CD4-positive, alpha-beta T cell (primary cell): ENCODE measurements at regions not wholly inside any gene's neighbourhood (a gene's known extent, or its start where the extent isn't known, plus 50 kb on each side); places are given as distances from the start of the nearest gene placed in this dataset.

ENCODE experiments used
- ATAC-seq: fragments of 200-7000 bp; cut with Tn5 transposase; one replicate; pipeline ENCODE4 v1.10.0; 2022; ENCODE audit warnings: mild to moderate bottlenecking; ENCODE audit not compliant: poor library complexity
- CTCF ChIA-PET: fragments of 350-600 bp; sonication (Branson Sonifier 250); formaldehyde crosslinking; loops from one replicate; lab custom pipeline; 2021; ENCODE audit warnings: antibody characterized with exemption, inconsistent platforms; lab: Charles Lee
- POLR2A ChIA-PET: fragments of 350-600 bp; sonication (Branson Sonifier 250); formaldehyde crosslinking; loops from one replicate; lab custom pipeline; 2021; ENCODE audit warnings: antibody characterized with exemption, inconsistent platforms; lab: Charles Lee
- DNase-seq, 14 experiments: peaks; one replicate each; pipeline ENCODE4 v3.0.0-alpha.2; 2013 to 2020; ENCODE audit warnings: mixed read lengths in 2 of 14
- H3K27ac ChIP-seq, 2 donors: one replicate each; pipeline versions ENCODE4 v1.5.1 to v1.7.0; 2013; ENCODE audit warnings: low read length in 2 of 2, low read depth in 1 of 2, mild to moderate bottlenecking in 1 of 2
- H3K27me3 ChIP-seq, 2 experiments: 1 replicate in 1 of 2; 2 replicates in 1 of 2; pipeline versions ENCODE4 v1.6.1 to v1.7.0; 2013; ENCODE audit warnings: low read length in 2 of 2, control low read depth in 1 of 2, mild to moderate bottlenecking in 1 of 2, moderate library complexity in 1 of 2; ENCODE audit not compliant: insufficient read depth in 2 of 2, control insufficient read depth in 1 of 2
- H3K36me3 ChIP-seq: one replicate; pipeline ENCODE4 v1.6.1; 2013; ENCODE audit warnings: low read length, control low read depth; ENCODE audit not compliant: insufficient read depth
- H3K4me1 ChIP-seq: one replicate; pipeline ENCODE4 v1.6.1; 2013; ENCODE audit warnings: low read length, control low read depth; ENCODE audit not compliant: insufficient read depth
- H3K4me3 ChIP-seq: one replicate; pipeline ENCODE4 v1.5.1; 2013; ENCODE audit warnings: mild to moderate bottlenecking, low read length, moderate library complexity
- H3K9me3 ChIP-seq, 2 experiments: 1 replicate in 1 of 2; 2 replicates in 1 of 2; pipeline versions ENCODE4 v1.6.1 to v1.7.0; 2013; ENCODE audit warnings: low read length in 2 of 2, mild to moderate bottlenecking in 2 of 2, control low read depth in 1 of 2, moderate library complexity in 1 of 2; ENCODE audit not compliant: control insufficient read depth in 1 of 2, insufficient read depth in 1 of 2
- H3K27ac Mint-ChIP-seq: one replicate; pipeline ENCODE4 v1.8.0; 2020; ENCODE audit warnings: mixed read lengths
- H3K27me3 Mint-ChIP-seq: one replicate; pipeline ENCODE4 v1.8.0; 2021; ENCODE audit warnings: mixed read lengths
- H3K36me3 Mint-ChIP-seq: one replicate; pipeline ENCODE4 v1.8.0; 2021; ENCODE audit warnings: low read depth, mixed read lengths
- H3K4me1 Mint-ChIP-seq: one replicate; pipeline ENCODE4 v1.8.0; 2021; ENCODE audit warnings: low read depth, mixed read lengths
- H3K4me3 Mint-ChIP-seq: one replicate; pipeline ENCODE4 v1.8.0; 2020; ENCODE audit warnings: mild to moderate bottlenecking, mixed read lengths
- H3K9me3 Mint-ChIP-seq: one replicate; pipeline ENCODE4 v1.8.0; 2020; ENCODE audit warnings: mixed read lengths
- CTCF ChIP-seq: fragments of 200-600 bp; IDR thresholded peaks from one replicate; pipeline ENCODE4 v1.8.0; 2022; ENCODE audit warnings: antibody characterized with exemption, mild to moderate bottlenecking
- intact Hi-C, 2 experiments: fragments of 100-400 bp; cut with DNase I in 1 of 2; cut with micrococcal nuclease in 1 of 2; formaldehyde crosslinking; loops; one replicate each; pipeline versions ENCODE4 v1.15.1 to v1.9.0; 2023 to 2025; cut with DNase I, micrococcal nuclease

- Histone ChIP-seq H3K4me1 (no peaks in the 10 kb centered on the region), H3K9me3 (no peaks in the 10 kb centered on the region), H3K27me3 (no peaks in the 10 kb centered on the region), H3K4me3 (no peak overlapping the region), H3K36me3 (no peaks in the 10 kb centered on the region), H3K27ac (no peak overlapping the region)
- no peaks in the 10 kb centered on the region for H3K9me3 Mint-ChIP-seq
- intact Hi-C loops: no loop called here
- no peak for TF ChIP-seq CTCF
- POLR2A ChIA-PET: no interaction called here
- H3K4me3 Mint-ChIP-seq: no peak overlapping the region
- CTCF ChIA-PET: no interaction called here
- DNase-seq: no peak
- no peak for ATAC-seq
- H3K4me1 Mint-ChIP-seq: no peaks in the 10 kb centered on the region
- H3K36me3 Mint-ChIP-seq: no peaks in the 10 kb centered on the region
- no peaks in the 10 kb centered on the region for H3K27me3 Mint-ChIP-seq
- no peak overlapping the region for H3K27ac Mint-ChIP-seq
Measured at GRCh38 chr6:77548190-77548589, 84.9 kb upstream of the HTR1B start.

- ATAC-seq: no peak
- H3K4me3 ChIP-seq: no peak overlapping the region
- Mint-ChIP-seq H3K36me3 (no peaks in the 10 kb centered on the region), H3K9me3 (no peaks in the 10 kb centered on the region), H3K4me3 (no peak overlapping the region), H3K27ac (no peak overlapping the region), H3K27me3 (no peaks in the 10 kb centered on the region), H3K4me1 (no peaks in the 10 kb centered on the region)
- no peaks in the 10 kb centered on the region for H3K9me3 ChIP-seq
- H3K27ac ChIP-seq: no peak overlapping the region
- ChIA-PET POLR2A (no interaction called here), CTCF (no interaction called here)
- no peaks in the 10 kb centered on the region for H3K36me3 ChIP-seq
- H3K27me3 ChIP-seq: no peaks in the 10 kb centered on the region
- TF ChIP-seq CTCF: no peak
- intact Hi-C loops: no loop called here
- H3K4me1 ChIP-seq: no peaks in the 10 kb centered on the region
- no peak for DNase-seq
Measured at GRCh38 chr6:77548662-77549366, 85.5 kb upstream of the HTR1B start.

GRCh38 chr6:77551135-77551534 is 87.8 kb upstream of the HTR1B start:
- no peaks in the 10 kb centered on the region for H3K27me3 Mint-ChIP-seq
- no peaks in the 10 kb centered on the region for H3K36me3 ChIP-seq
- no peaks in the 10 kb centered on the region for H3K9me3 Mint-ChIP-seq
- H3K4me1 ChIP-seq: no peaks in the 10 kb centered on the region
- H3K36me3 Mint-ChIP-seq: no peaks in the 10 kb centered on the region
- no peak overlapping the region for H3K4me3 Mint-ChIP-seq
- H3K27me3 ChIP-seq: no peaks in the 10 kb centered on the region
- TF ChIP-seq CTCF: no peak
- no peak overlapping the region for H3K27ac Mint-ChIP-seq
- intact Hi-C loops: no loop called here
- POLR2A ChIA-PET: no interaction called here
- no peak overlapping the region for H3K4me3 ChIP-seq
- CTCF ChIA-PET: no interaction called here
- H3K27ac ChIP-seq: no peak overlapping the region
- ATAC-seq: no peak
- H3K4me1 Mint-ChIP-seq: no peaks in the 10 kb centered on the region
- DNase-seq: no peak
- H3K9me3 ChIP-seq: no peaks in the 10 kb centered on the region
